ENCODE measurements at regions not wholly inside any gene's neighbourhood (a gene's known extent, or its start where the extent isn't known, plus 50 kb on each side); places are given as distances from the start of the nearest gene placed in this dataset.

DNA sequence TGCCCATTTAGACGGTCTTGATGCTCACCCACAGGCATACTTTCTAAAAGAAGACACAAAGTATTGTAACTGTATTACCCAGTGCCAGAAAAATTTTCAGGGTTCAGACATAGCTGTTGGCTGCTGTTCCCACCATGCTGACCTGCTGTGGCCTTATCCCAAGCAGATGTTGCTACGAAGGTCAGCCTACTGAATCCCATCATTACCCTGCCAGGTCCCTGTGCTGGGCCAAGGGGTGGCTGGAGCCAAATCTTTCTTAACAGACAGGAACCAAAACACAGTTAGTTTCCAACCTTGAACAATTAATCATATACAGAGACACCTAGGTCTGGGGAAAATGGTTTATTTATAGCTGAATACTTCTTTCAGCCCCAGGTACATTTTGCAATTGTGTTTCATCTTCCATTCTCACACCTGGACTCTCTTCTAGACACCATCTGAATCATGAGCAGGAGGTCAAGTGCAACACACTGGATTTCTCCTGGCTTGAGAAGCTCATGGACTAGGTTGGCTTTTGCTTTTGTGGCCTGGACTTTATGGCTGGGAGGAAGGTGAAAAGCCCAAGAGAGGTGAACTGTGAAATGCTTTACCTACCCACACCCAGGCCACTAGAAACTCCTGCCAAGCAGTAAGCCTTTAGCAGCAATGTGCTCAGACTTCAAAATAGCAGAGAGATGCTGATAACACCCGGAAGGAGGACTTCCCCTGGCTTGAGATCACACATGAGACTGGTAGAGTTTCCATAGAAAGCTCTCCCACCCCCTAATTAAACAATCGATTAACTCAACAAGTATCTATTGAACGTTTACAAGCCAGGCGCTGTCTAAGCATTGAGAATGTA lies 150.1 kb downstream of the SUDS3 start:
- TF ChIP-seq CTCF (conservative IDR thresholded peaks at IDR 0.05 in 1 of 2, IDR thresholded peaks at IDR 0.05 in 1 of 2; ENCODE audit: low read depth in 1 of 2, low read length in 2 of 2) (no peak), EZH2 (IDR thresholded peaks at IDR 0.05; ENCODE audit: low read length, missing control alignments) (no peak)
